CD4-positive, alpha-beta T cell treated with Interferon gamma for 1 hour (primary cell): ENCODE measurements at regions not wholly inside any gene's neighbourhood (a gene's known extent, or its start where the extent isn't known, plus 50 kb on each side); places are given as distances from the start of the nearest gene placed in this dataset.

ENCODE experiments used
- DNase-seq: peaks from one replicate; pipeline ENCODE4 v3.0.0-alpha.2; 2020

DNA sequence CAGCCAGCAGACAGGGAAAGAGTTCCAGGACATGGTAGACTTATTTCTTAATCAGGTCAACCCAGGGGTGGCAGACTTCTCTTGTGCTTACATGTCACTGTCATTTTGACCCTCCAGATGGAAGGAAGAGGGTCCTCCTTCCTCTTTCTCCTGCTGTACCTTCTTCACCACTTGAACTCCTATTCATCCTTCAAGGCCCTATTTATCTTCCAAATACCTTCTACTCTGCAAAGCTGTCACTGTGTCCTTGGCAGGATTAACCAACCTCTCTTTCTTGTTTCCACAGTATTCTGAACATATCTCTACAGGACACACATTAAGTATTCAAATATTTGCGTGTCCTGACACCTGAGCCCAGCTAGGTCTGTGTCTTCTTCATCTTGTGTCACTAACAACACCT is 163.1 kb downstream of the DICER1 start:
- no peak for DNase-seq

- DNase-seq, result no peak
These were observed 165.3 kb downstream of the DICER1 start for GRCh38 chr14:94992046-94992445.

GRCh38 chr14:94989946-94990345 is 167.4 kb downstream of the DICER1 start:
- no peak for DNase-seq

GRCh38 chr14:94989417-94989816 is 167.9 kb downstream of the DICER1 start:
- DNase-seq, result no peak

DNA sequence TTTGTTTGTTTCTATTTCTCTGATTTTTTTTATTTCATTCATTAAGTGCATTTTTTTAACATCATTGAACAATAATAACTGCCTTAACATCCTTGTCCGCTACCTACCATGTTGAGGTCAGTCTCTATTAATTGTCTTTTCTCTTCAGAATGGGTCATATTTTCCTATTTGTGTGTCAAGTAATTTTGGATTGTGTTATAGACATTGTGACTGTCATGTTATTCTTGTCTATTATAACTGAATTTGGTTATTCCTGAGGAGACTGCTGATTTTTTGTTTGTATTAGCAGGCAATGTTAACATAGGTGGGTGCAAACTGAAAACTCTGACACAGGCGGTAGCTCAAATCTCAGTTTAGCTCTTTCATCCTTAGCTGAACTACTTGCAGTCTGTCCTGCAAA is 169.9 kb downstream of the DICER1 start:
- DNase-seq, result no peak

DNA sequence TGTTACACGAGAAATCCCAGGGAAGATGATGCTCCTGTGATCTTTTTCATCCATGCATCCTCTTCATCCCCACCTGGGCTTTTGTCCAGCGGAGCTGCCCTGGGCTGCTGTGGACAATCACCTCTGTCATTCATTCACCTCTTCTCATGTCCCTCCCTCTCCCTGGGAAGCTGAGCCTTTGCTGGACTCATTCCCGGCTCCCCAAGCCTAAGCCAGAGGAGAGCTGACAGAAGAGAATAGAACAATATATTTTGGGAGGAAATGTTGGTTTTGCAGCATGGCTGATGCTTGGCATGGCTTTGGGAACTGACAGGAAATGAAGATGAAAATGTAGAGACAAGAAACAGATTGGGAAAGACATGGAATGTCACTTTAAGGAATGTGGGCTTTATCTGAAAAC is 177.4 kb downstream of the DICER1 start:
- DNase-seq, result no peak

DNA sequence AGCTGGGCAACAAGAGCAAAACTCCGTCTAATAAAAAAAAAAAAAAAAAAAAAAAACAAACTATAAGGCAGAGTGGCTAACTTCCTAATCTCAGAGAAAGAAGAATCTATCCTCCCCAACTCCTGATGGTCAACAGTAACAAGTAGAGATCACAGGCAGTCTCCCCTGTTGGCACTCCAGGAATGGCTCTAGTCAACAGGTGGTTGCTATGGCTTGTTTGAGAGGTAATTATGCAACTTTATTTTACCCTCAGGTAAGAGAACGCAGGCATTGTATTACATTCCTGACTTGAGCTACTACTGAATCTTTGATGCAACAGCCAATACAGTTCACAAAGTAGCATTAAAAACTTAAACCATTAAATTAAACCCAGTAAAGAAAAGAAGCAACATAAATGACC is 180.3 kb downstream of the DICER1 start:
- DNase-seq, result no peak

- no peak for DNase-seq
These were observed 182.0 kb downstream of the DICER1 start for GRCh38 chr14:94975366-94975765.

DNA sequence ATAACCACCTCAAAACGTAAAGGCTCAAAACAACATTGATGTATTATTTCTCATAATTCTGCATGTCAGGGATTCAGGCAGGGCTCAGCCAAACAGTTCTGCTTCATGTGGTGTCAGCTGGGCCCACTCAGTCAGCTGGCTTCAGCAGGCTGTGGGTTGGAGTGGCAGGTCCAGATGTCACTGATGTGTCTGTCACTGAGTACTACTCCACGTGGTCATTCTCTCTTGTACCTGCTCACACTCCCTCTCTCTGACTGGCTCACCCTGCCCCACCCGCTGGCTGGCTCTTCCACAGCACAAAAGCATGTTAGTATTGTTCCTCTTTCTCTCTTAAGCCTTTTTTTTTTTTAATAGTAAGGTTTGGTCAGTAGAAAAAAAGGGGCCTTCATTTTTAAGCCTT is 182.4 kb downstream of the DICER1 start:
- no peak for DNase-seq

GRCh38 chr14:94974422-94974821 is 182.9 kb downstream of the DICER1 start:
- DNase-seq, result no peak

- DNase-seq, result no peak
These were observed 185.6 kb downstream of the DICER1 start for GRCh38 chr14:94971750-94972149.

GRCh38 chr14:94970941-94971730 is 186.2 kb downstream of the DICER1 start:
- no peak for DNase-seq

- DNase-seq, result no peak
These were observed 187.6 kb downstream of the DICER1 start for GRCh38 chr14:94969766-94970165.

GRCh38 chr14:94966868-94967267 is 190.5 kb downstream of the DICER1 start:
- DNase-seq, result no peak

DNA sequence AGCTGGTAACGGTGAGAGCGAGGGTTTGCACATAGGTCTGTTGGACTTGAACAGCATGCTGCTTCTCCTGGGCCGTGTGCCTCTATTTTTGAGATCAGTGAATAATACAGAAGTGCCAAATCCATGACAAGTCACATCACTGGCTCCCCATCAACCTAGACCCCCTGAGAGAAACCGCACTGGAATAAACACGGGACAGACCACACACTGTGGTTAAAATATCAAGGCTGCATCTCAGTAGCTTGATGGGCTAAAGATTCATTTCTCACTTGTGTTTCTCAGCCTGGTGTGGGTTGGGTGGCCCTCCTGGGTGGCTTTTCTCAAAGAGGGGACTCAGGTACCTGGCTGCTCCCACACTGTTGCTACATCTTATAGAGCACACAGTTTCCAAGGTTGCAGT is 191.0 kb downstream of the DICER1 start:
- no peak for DNase-seq

DNA sequence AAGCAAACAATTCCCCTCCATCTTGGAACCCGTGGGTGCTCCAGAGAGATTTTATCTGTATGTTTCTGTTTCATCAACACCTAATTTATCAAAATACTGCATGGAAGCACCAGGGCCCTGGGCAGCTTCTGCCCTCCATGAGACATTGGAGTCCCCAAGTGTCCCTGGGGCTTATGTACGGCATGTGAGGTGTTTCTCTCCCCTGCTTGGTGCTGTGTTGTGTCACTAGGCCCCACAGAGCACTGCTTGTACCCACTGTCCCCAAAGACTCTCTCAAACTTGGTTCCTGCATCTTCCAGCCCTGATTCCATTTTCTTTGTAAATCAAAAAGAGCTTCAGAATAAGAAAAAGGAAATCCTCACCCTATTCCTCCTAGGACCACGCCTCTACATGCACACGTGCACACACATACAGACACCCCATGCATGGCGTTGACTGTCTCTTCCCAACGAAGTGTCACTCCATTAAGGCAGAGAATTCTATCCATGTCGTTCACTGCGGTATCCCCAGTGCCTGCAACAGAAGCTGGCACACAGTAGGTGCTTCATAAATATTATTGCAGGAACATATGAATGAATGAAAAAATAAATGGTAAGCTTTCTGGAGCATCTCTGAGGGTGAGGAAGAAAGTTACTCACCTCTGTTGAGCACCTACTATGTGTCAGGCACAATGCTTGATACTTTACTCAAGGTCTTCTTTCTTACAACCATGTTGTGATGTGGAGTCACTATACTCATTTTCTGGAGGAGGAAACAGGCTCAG is 191.6 kb downstream of the DICER1 start:
- no peak for DNase-seq

GRCh38 chr14:94964931-94965330 is 192.4 kb downstream of the DICER1 start:
- no peak for DNase-seq

- DNase-seq, result no peak
These were observed 193.1 kb downstream of the DICER1 start for GRCh38 chr14:94964181-94964580.

GRCh38 chr14:94963051-94963450 is 193.1 kb upstream of the GSC start:
- DNase-seq, result no peak

GRCh38 chr14:94962166-94962575 is 192.3 kb upstream of the GSC start:
- DNase-seq, result no peak

- DNase-seq, result no peak
These were observed 191.7 kb upstream of the GSC start for GRCh38 chr14:94961386-94962165.

DNA sequence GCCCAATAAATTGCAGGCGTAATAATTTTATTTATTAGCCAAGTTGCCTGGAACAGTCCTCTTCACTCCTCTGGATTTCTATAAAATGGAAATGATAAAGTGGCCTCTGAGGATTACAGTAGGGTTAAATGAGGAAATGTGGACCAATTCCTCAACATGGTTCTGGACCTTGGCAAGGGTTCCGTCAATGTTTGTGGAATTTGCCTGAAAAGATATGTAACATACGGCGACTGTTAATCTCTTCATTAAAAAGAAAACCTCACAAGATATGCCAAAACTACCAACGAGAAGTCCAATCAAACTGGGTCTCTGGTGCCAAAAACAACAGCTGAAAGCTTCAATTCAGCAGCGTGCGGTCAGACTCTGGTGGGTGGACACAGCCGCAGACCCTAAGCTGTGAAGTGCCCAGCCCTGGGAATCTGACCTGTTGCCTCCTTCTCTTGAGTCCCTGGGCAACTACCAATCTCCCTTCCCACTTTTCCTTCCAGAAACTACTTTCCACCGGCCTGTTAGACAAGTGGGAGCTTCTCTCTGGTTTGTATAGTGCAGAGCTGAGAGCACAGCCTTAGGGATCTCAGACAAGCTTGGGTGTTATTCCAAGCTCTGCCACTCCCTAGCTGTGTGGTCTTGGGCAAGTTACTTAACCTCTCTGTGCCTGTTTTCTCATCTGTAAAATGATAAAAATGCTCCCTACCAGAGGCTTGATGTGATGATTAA is 190.5 kb upstream of the GSC start:
- no peak for DNase-seq
